Embryonic facial prominence (tissue), 1 donor: ENCODE measurements at regions not wholly inside any gene's neighbourhood (a gene's known extent, or its start where the extent isn't known, plus 50 kb on each side); places are given as distances from the start of the nearest gene placed in this dataset.
"Not testable (repeated sequence)": the region's sequence is repeated elsewhere in the genome, so short reads cannot be mapped to it uniquely, and the experiment has no call there.

ENCODE experiments used
- DNase-seq: peaks from one replicate; pipeline ENCODE4 v3.0.0-alpha.2; 2016; ENCODE audit errors: extremely low spot score

DNA sequence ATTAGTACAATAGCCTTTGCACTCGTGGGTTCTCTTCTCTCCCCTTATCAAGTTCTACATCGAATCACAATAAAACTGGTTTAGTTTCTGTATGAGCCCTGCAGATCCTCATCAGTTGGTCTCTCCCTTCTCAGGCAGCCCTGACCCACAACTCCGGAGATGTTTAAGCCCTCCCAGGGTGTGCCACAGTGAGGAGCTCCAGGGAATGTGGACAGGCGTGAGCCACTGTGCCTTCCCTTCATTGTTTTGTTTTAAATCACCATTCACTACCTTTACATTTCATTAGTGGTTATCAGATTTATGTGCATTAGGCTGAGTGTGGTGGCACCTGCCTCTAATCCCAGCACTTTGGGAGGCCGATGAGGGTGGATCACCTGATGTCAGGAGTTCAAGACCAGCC lies 133.2 kb downstream of the LARP7 start:
- DNase-seq: no peak

- no peak for DNase-seq
These were observed 138.9 kb downstream of the LARP7 start for GRCh38 chr4:112775801-112776200.

- DNase-seq: no peak
These were observed 139.6 kb downstream of the LARP7 start for GRCh38 chr4:112776535-112776934.

GRCh38 chr4:112778520-112778919 lies 141.6 kb downstream of the LARP7 start:
- no peak for DNase-seq

GRCh38 chr4:112793033-112793432 lies 156.1 kb downstream of the LARP7 start:
- no peak for DNase-seq

DNA sequence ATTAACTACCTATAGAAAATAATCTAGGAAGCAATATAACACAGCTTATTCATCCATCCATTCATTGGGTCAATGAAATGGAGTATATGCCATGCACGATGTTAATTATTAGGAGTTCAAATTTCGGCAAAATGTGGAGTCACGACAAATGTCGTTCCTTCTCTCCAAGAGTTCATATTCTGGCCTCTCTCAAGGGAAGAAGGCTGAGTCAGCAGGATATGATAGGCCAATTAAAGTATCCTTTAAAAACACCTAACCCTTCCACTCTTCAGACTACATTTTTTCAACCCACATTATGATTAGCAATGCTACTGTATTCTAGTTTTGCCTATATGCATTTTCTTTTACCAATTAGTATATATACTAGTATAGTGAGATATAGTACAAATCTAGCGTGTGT lies 163.1 kb downstream of the LARP7 start:
- no peak for DNase-seq

GRCh38 chr4:112801341-112801740 lies 164.4 kb downstream of the LARP7 start:
- no peak for DNase-seq

- DNase-seq: no peak
These were observed 165.8 kb downstream of the LARP7 start for GRCh38 chr4:112802780-112803179.

DNA sequence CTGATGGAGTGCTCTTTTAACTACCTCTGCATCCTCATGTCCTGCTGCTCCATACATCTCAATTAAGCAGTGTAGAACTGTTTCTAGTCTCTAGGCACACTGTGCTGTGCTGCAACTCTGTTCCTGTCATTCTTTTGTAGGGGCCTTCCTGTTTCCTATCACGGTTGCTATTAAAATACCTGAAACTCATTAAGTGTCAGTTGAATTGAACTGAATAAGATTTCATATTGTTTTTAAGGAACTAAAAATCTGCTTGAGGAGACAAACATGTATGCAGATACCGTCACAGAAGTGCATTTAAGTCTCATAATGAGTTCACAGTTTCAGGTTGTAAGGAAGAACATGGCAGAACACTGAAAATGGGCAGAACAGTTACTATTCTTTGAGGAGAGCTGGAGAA lies 170.1 kb downstream of the LARP7 start:
- DNase-seq: no peak

- DNase-seq: no peak
These were observed 171.1 kb downstream of the LARP7 start for GRCh38 chr4:112808001-112808400.

GRCh38 chr4:112813790-112814189 lies 176.8 kb downstream of the LARP7 start:
- no peak for DNase-seq

DNA sequence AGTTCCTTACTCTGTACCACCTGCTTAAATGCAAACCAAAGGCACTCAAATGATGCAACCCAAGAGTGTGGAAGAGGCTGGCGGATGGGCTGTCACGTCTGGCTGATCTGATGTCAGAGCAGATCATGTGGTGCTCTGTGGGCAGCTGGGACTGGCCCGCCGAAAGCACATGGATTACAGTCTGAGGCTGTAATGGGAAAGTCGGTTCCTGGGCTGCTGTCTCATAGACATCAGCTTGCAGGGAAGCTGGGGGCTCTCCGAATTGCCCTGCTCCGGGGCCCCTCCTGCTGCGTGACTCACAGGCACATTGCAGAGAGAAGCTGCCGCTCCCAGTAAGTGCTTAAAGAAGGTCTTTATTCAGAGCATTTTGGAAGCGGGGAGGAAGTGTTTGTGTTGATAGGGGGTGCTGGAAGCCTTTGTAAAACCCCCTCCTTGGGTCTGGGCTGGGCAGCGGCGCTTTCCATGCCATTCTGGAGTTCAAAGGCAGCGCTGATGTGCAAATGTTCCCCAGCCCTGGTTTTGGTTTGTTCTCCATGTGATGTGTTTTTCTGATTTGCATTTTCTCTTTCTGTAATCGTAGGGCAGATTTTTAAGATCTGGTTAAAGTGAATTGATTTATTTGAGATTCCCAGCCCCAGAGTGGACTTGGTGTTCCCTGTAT lies 181.1 kb downstream of the LARP7 start:
- peak; percentile 56 for DNase-seq

GRCh38 chr4:112818594-112818965 lies 181.6 kb downstream of the LARP7 start:
- no peak for DNase-seq

DNA sequence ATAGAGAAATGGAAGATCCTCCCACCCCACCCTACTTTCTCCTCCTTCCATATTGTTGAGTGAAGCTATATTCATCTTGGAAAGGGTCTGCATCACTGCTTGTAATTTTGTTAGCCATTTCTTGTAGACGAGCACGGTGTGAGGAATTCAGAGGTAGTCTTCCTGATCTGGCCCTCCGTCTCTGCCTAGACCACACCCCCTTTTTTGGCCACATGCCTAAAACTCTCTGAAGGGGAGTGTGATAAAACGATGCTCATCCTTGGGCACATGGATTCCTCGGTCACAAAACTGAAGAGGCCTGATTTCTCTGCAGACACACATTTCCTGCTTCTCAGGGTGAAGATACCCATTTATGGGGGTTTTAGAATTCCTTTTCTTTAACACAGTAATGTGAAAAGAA lies 182.8 kb downstream of the LARP7 start:
- DNase-seq: no peak

- DNase-seq: no peak
These were observed 186.2 kb downstream of the LARP7 start for GRCh38 chr4:112823156-112823555.

DNA sequence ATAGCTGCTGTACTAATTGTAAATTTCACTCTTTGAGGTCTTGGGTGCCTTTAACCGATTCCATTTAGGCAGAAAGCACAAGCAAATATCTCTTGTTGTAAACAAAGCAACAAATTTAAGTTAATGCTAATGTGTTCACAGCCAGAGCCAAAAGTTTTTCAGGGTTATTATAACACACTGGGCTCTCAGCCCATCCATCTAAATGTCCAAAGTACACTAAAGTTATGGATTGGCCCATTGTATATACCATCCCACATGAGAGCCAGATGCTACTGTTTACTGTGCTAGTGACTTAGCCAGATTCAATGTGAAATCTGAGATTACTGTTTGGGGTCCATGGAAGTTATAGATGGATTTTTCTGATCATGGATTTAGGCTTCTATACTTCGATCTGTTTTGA lies 186.7 kb downstream of the LARP7 start:
- DNase-seq: no peak

- no peak for DNase-seq
These were observed 193.9 kb downstream of the LARP7 start for GRCh38 chr4:112830753-112831386.

- no peak for DNase-seq
These were observed 195.6 kb downstream of the LARP7 start for GRCh38 chr4:112832493-112832892.

- no peak for DNase-seq
These were observed 200.0 kb downstream of the LARP7 start for GRCh38 chr4:112836895-112837294.

DNA sequence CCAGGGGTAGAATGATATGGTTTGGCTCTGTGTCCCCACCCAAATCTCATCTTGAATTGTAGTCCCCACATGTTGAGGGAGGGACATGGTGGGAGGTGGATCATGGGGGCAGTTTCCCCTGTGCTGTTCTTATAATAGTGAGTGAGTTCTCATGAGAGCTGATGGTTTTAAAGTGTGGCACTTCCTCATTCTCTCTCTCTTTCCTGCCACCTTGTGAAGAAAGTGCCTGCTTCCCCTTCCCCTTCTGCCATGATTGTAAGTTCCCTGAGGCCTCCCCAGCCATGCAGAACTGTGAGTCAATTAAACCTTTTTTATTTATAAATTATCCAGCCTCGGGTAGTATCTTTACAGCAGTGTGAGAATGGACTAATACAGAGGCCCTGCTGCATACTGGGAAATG lies 201.1 kb downstream of the LARP7 start:
- not testable (repeated sequence) for DNase-seq

DNA sequence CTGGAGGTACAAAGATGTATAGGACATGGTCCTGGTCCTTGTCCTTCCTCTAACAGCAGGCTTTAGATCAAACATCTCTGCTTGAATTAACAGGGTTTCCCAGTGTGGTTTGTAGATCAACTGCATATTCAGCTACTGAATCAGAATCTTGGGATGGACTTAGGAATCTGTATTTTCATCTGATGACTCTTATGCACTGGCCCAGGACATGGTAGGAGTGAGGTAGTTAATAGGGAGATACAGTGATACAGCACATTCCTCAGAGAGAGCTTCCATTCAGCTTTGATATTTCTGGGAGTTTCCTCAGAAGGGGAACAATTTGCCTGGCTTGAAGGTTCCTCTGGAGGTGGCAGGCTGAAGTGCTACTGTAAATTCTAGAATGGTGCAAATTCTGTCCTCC lies 203.1 kb downstream of the LARP7 start:
- DNase-seq: no peak

GRCh38 chr4:112840619-112841018 lies 203.7 kb downstream of the LARP7 start:
- DNase-seq: no peak

GRCh38 chr4:112842513-112842912 lies 205.6 kb downstream of the LARP7 start:
- DNase-seq: no peak

DNA sequence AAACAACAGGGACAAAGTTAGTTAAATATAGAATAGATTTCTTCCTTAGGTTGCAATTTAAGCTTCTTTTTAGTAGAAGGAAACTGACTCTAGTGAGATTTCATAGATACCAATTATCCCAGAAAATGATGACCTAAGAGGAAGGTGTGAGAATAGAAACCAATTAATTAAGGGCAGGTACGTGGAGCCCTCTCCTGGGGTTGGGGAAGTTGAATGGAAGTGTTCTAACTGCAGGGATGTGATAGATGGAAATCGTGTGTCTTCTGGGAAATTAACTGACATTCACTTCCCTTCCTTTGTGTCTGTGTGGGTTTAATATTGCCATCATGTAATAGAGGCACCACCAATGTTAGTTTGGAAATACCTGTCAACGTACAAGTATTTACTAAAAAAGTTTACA lies 204.1 kb upstream of the ANK2 start:
- no peak for DNase-seq
